CD4-positive, alpha-beta T cell treated with Interleukin-4 for 4 hours (primary cell): ENCODE measurements at regions not wholly inside any gene's neighbourhood (a gene's known extent, or its start where the extent isn't known, plus 50 kb on each side); places are given as distances from the start of the nearest gene placed in this dataset.

Experiments used
- DNase-seq: peaks from one replicate; pipeline ENCODE4 v3.0.0-alpha.2; 2020

GRCh38 chr5:38094889-38095288 is 163.5 kb upstream of the EGFLAM start:
- no peak for DNase-seq

- DNase-seq = no peak
Measured at GRCh38 chr5:38093855-38094254, 164.5 kb upstream of the EGFLAM start.

- no peak for DNase-seq
Measured at GRCh38 chr5:38086777-38087176, 171.6 kb upstream of the EGFLAM start.

- no peak for DNase-seq
Measured at GRCh38 chr5:38079620-38080402, 178.5 kb upstream of the EGFLAM start.

- no peak for DNase-seq
Measured at GRCh38 chr5:38078161-38078560, 180.2 kb upstream of the EGFLAM start.

- no peak for DNase-seq
Measured at GRCh38 chr5:38077652-38078051, 180.7 kb upstream of the EGFLAM start.

- DNase-seq = no peak
Measured at GRCh38 chr5:38071831-38072694, 186.3 kb upstream of the EGFLAM start.

- no peak for DNase-seq
Measured at GRCh38 chr5:38070304-38070950, 187.9 kb upstream of the EGFLAM start.

- no peak for DNase-seq
Measured at GRCh38 chr5:38069360-38069759, 189.0 kb upstream of the EGFLAM start.

- DNase-seq = no peak
Measured at GRCh38 chr5:38060354-38060753, 198.0 kb upstream of the EGFLAM start.

GRCh38 chr5:38059876-38060275 is 198.5 kb upstream of the EGFLAM start:
- no peak for DNase-seq

GRCh38 chr5:38051711-38052511 is 206.4 kb upstream of the EGFLAM start:
- DNase-seq = no peak

GRCh38 chr5:38048400-38048799 is 208.6 kb upstream of the GDNF start:
- DNase-seq = no peak

- DNase-seq = no peak
Measured at GRCh38 chr5:38046103-38046502, 206.3 kb upstream of the GDNF start.

GRCh38 chr5:38045446-38045845 is 205.6 kb upstream of the GDNF start:
- DNase-seq = no peak

- no peak for DNase-seq
Measured at GRCh38 chr5:38039826-38040225, 200.0 kb upstream of the GDNF start.

GRCh38 chr5:38039091-38039490 is 199.2 kb upstream of the GDNF start:
- DNase-seq = no peak

- DNase-seq = no peak
Measured at GRCh38 chr5:38036765-38037164, 196.9 kb upstream of the GDNF start.

GRCh38 chr5:38032149-38032548 is 192.3 kb upstream of the GDNF start:
- no peak for DNase-seq

GRCh38 chr5:38031304-38031703 is 191.5 kb upstream of the GDNF start:
- no peak for DNase-seq

- DNase-seq = no peak
Measured at GRCh38 chr5:38029397-38030065, 189.7 kb upstream of the GDNF start.

- DNase-seq = no peak
Measured at GRCh38 chr5:38023799-38024198, 184.0 kb upstream of the GDNF start.
